H9 (cell line): ENCODE measurements at regions not wholly inside any gene's neighbourhood (a gene's known extent, or its start where the extent isn't known, plus 50 kb on each side); places are given as distances from the start of the nearest gene placed in this dataset.

Experiments used
- DNase-seq: peaks from one replicate; pipeline ENCODE4 v3.0.0-alpha.2; 2017
- H2AFZ ChIP-seq: one replicate; pipeline ENCODE4 v1.6.1; 2013; ENCODE audit warnings: mild to moderate bottlenecking, low read length, control low read depth, moderate library complexity
- H2AK5ac ChIP-seq: 2 replicates; pipeline ENCODE4 v1.6.1; 2013; ENCODE audit warnings: low read length, control low read depth, mixed read lengths; ENCODE audit not compliant: insufficient read length
- H2BK120ac ChIP-seq: one replicate; pipeline ENCODE4 v1.6.1; 2013; ENCODE audit warnings: low read depth, mild to moderate bottlenecking, low read length, control low read depth, inconsistent platforms; ENCODE audit not compliant: poor library complexity, severe bottlenecking
- H2BK12ac ChIP-seq: 2 replicates; pipeline ENCODE4 v1.6.1; 2013; ENCODE audit warnings: low read length, control low read depth, mixed read lengths, low read depth; ENCODE audit not compliant: insufficient read length
- H2BK15ac ChIP-seq: 2 replicates; pipeline ENCODE4 v1.6.1; 2013; ENCODE audit warnings: low read depth, low read length, control low read depth
- H2BK20ac ChIP-seq: one replicate; pipeline ENCODE4 v1.6.1; 2013; ENCODE audit warnings: low read depth, mild to moderate bottlenecking, low read length, control low read depth, inconsistent platforms; ENCODE audit not compliant: poor library complexity, severe bottlenecking
- H2BK5ac ChIP-seq: 2 replicates; pipeline ENCODE4 v1.6.1; 2013; ENCODE audit warnings: low read length, control low read depth, mixed read lengths; ENCODE audit not compliant: insufficient read length
- H3K14ac ChIP-seq: 2 replicates; pipeline ENCODE4 v1.6.1; 2013; ENCODE audit warnings: low read length, control low read depth; ENCODE audit not compliant: insufficient read depth
- H3K18ac ChIP-seq: 2 replicates; pipeline ENCODE4 v1.6.1; 2013; ENCODE audit warnings: low read depth, mild to moderate bottlenecking, mixed read lengths, low read length, control low read depth; ENCODE audit not compliant: insufficient read length
- H3K23ac ChIP-seq: 2 replicates; pipeline ENCODE4 v1.6.1; 2013; ENCODE audit warnings: low read length, control low read depth, mixed read lengths, low read depth; ENCODE audit not compliant: insufficient read length
- H3K23me2 ChIP-seq: 2 replicates; pipeline ENCODE4 v1.6.1; 2013; ENCODE audit warnings: low read depth, mild to moderate bottlenecking, mixed read lengths, low read length, control low read depth; ENCODE audit not compliant: insufficient read length, poor library complexity, severe bottlenecking
- H3K27ac ChIP-seq: 2 replicates; pipeline ENCODE4 v1.5.1; 2013; ENCODE audit warnings: low read length, control low read depth, mixed read lengths, low read depth; ENCODE audit not compliant: insufficient read length
- H3K27me3 ChIP-seq: 2 replicates; pipeline ENCODE4 v1.6.1; 2013; ENCODE audit warnings: low read length, control low read depth, inconsistent platforms; ENCODE audit not compliant: insufficient read depth
- H3K4ac ChIP-seq: 2 replicates; pipeline ENCODE4 v1.6.1; 2013; ENCODE audit warnings: low read depth, mild to moderate bottlenecking, control low read depth, inconsistent platforms, low read length, moderate library complexity
- H3K4me1 ChIP-seq: 2 replicates; pipeline ENCODE4 v1.6.1; 2013; ENCODE audit warnings: low read length, control low read depth, inconsistent platforms; ENCODE audit not compliant: insufficient read depth
- H3K4me2 ChIP-seq: 2 replicates; pipeline ENCODE4 v1.6.1; 2013; ENCODE audit warnings: low read length, control low read depth, mixed read lengths; ENCODE audit not compliant: insufficient read length, insufficient read depth
- H3K56ac ChIP-seq: 2 replicates; pipeline ENCODE4 v1.6.1; 2013; ENCODE audit warnings: low read depth, mild to moderate bottlenecking, mixed read lengths, low read length, control low read depth; ENCODE audit not compliant: insufficient read length
- H3K79me1 ChIP-seq: 2 replicates; pipeline ENCODE4 v1.6.1; 2013; ENCODE audit warnings: low read depth, mild to moderate bottlenecking, moderate library complexity, low read length, control low read depth, inconsistent platforms; ENCODE audit not compliant: insufficient read depth, poor library complexity, severe bottlenecking
- H3K79me2 ChIP-seq: 2 replicates; pipeline ENCODE4 v1.6.1; 2013; ENCODE audit warnings: low read length, control low read depth, inconsistent platforms; ENCODE audit not compliant: insufficient read depth
- H3K9ac ChIP-seq: 2 replicates; pipeline ENCODE4 v1.6.1; 2013; ENCODE audit warnings: low read length, control low read depth, mixed read lengths; ENCODE audit not compliant: insufficient read length; ENCODE audit errors: extremely low read depth
- H3K9me3 ChIP-seq: one replicate; pipeline ENCODE4 v1.6.1; 2013; ENCODE audit warnings: low read depth, low read length, inconsistent platforms; ENCODE audit not compliant: control insufficient read depth
- H3T11ph ChIP-seq: one replicate; pipeline ENCODE4 v1.6.1; 2013; ENCODE audit warnings: mild to moderate bottlenecking, low read length, control low read depth, inconsistent platforms
- H4K20me1 ChIP-seq: one replicate; pipeline ENCODE4 v1.6.1; 2013; ENCODE audit not compliant: control insufficient read depth, insufficient read length, insufficient read depth
- H4K5ac ChIP-seq: 2 replicates; pipeline ENCODE4 v1.6.1; 2013; ENCODE audit warnings: low read depth, mild to moderate bottlenecking, mixed read lengths, low read length, control low read depth; ENCODE audit not compliant: insufficient read length
- H4K8ac ChIP-seq: replicated peaks from 2 replicates; pipeline ENCODE4 v1.6.1; 2013; ENCODE audit warnings: low read length, control low read depth, mixed read lengths, low read depth; ENCODE audit not compliant: insufficient read length
- H4K91ac ChIP-seq: 2 replicates; pipeline ENCODE4 v1.6.1; 2013; ENCODE audit warnings: low read depth, mild to moderate bottlenecking, moderate library complexity, mixed read lengths, low read length, control low read depth; ENCODE audit not compliant: insufficient read length
- H3K27ac Mint-ChIP-seq, 3 experiments: 2 replicates in 2 of 3; 3 replicates in 1 of 3; pipeline ENCODE4 v1.8.0; 2020 to 2021; ENCODE audit warnings: mixed read lengths in 3 of 3, mild to moderate bottlenecking in 1 of 3, moderate library complexity in 1 of 3
- H3K27me3 Mint-ChIP-seq: 2 replicates; pipeline ENCODE4 v1.8.0; 2021; ENCODE audit warnings: low read depth, mild to moderate bottlenecking, moderate library complexity, mixed read lengths
- H3K36me3 Mint-ChIP-seq, 3 experiments: 2 replicates in 2 of 3; 3 replicates in 1 of 3; pipeline ENCODE4 v1.8.0; 2020 to 2021; ENCODE audit warnings: low read depth in 3 of 3, mixed read lengths in 3 of 3; ENCODE audit not compliant: insufficient read depth in 1 of 3
- H3K4me1 Mint-ChIP-seq, 2 experiments: 2 replicates each; pipeline ENCODE4 v1.8.0; 2020; ENCODE audit warnings: mixed read lengths in 2 of 2
- H3K4me3 Mint-ChIP-seq, 2 experiments: 2 replicates in 1 of 2; 3 replicates in 1 of 2; pipeline ENCODE4 v1.8.0; 2020 to 2021; ENCODE audit warnings: mild to moderate bottlenecking in 2 of 2, mixed read lengths in 2 of 2, moderate library complexity in 1 of 2
- H3K9me3 Mint-ChIP-seq, 2 experiments: 2 replicates in 1 of 2; 3 replicates in 1 of 2; pipeline ENCODE4 v1.8.0; 2020; ENCODE audit warnings: mild to moderate bottlenecking in 2 of 2, mixed read lengths in 2 of 2, moderate library complexity in 1 of 2
- CTCF ChIP-seq: fragments of 200-600 bp; sonication (generic); conservative IDR thresholded peaks from 3 replicates; pipeline ENCODE4 v1.8.0; 2021; ENCODE audit warnings: antibody characterized with exemption, mild to moderate bottlenecking
- WGBS: extraction: QIAGEN DNeasy Blood & Tissue Kit; methylation state at CpG from one replicate; pipeline ENCODE4 v1.1.7; 2013; ENCODE audit warnings: missing lambda C conversion rate, low lambda C conversion rate, mixed read lengths; ENCODE audit not compliant: insufficient read length; ENCODE audit errors: extremely low coverage; 5-methylcytosine and 5-hydroxymethylcytosine counted together

GRCh38 chr7:118026791-118027190 lies 153.6 kb upstream of the CTTNBP2 start:
- H3K27me3 Mint-ChIP-seq: no peaks in the 10 kb centered on the region
- no peaks in the 10 kb centered on the region for H4K20me1 ChIP-seq
- H2BK20ac ChIP-seq: no peak overlapping the region
- no peak overlapping the region for H3K18ac ChIP-seq
- H4K91ac ChIP-seq: no peak overlapping the region
- DNase-seq: no peak
- no peak overlapping the region for H3K14ac ChIP-seq
- H3K4ac ChIP-seq: no peak overlapping the region
- WGBS: no CpG with 5 or more reads among the region's 2 CpGs
- H4K5ac ChIP-seq: no peak overlapping the region
- no peaks in the 10 kb centered on the region for H3K9me3 ChIP-seq
- H2AFZ ChIP-seq: no peak overlapping the region
- no peaks in the 10 kb centered on the region for H3K79me1 ChIP-seq
- H3K4me2 ChIP-seq: no peak overlapping the region
- no peaks in the 10 kb centered on the region for H3K79me2 ChIP-seq
- H3K36me3 Mint-ChIP-seq: no peaks in the 10 kb centered on the region
- H3K9me3 Mint-ChIP-seq: no peaks in the 10 kb centered on the region
- H3K27ac ChIP-seq: no peak overlapping the region
- H4K8ac ChIP-seq: no peak overlapping the region
- no peak overlapping the region for H2BK5ac ChIP-seq
- no peak overlapping the region for H2BK120ac ChIP-seq
- H3K23me2 ChIP-seq: no peaks in the 10 kb centered on the region
- no peak overlapping the region for H2BK12ac ChIP-seq
- no peak overlapping the region for H3T11ph ChIP-seq
- no peaks in the 10 kb centered on the region for H3K27me3 ChIP-seq
- no peak overlapping the region for H3K9ac ChIP-seq
- no peak overlapping the region for H3K4me3 Mint-ChIP-seq
- no peak overlapping the region for H3K23ac ChIP-seq
- no peaks in the 10 kb centered on the region for H3K4me1 Mint-ChIP-seq
- TF ChIP-seq CTCF: no peak
- no peak overlapping the region for H2BK15ac ChIP-seq
- no peak overlapping the region for H3K27ac Mint-ChIP-seq
- no peak overlapping the region for H3K56ac ChIP-seq
- no peak overlapping the region for H2AK5ac ChIP-seq
- H3K4me1 ChIP-seq: no peaks in the 10 kb centered on the region
